ENCODE measurements at regions not wholly inside any gene's neighbourhood (a gene's known extent, or its start where the extent isn't known, plus 50 kb on each side); places are given as distances from the start of the nearest gene placed in this dataset.

GRCh38 chr5:5040712-5041111 is 99.4 kb upstream of the ADAMTS16 start:
- TF ChIP-seq CTCF (IDR thresholded peaks at IDR 0.05) (no peak), ZFX (IDR thresholded peaks at IDR 0.05; ENCODE audit: borderline replicate concordance) (no peak)

Data from 22Rv1 (cell line).